A549 (cell line): ENCODE measurements at regions not wholly inside any gene's neighbourhood (a gene's known extent, or its start where the extent isn't known, plus 50 kb on each side); places are given as distances from the start of the nearest gene placed in this dataset.

ENCODE experiments used
- BHLHE40 ChIP-seq: IDR thresholded peaks from 2 replicates; pipeline ENCODE4 v1.6.1; 2012; ENCODE audit warnings: low read depth, low read length, inconsistent platforms
- CTCF ChIP-seq: fragments of >200 bp; sonication (Bioruptor Twin); formaldehyde crosslinking; IDR thresholded peaks from 3 replicates; pipeline ENCODE4 v1.5.1; 2016
- MAX ChIP-seq: IDR thresholded peaks from 2 replicates; pipeline ENCODE4 v1.6.1; 2012
- PHF8 ChIP-seq: fragments of 200-600 bp; sonication (generic); IDR thresholded peaks from 2 replicates; pipeline ENCODE4 v1.6.1; 2016; ENCODE audit warnings: low read depth, mild to moderate bottlenecking, antibody characterized with exemption, moderate library complexity, borderline replicate concordance
- REST ChIP-seq: fragments of 200-600 bp; sonication (generic); IDR thresholded peaks from 2 replicates; pipeline ENCODE4 v1.6.1; 2016; ENCODE audit warnings: antibody characterized with exemption, mild to moderate bottlenecking, moderate library complexity
- RFX5 ChIP-seq: fragments of 450-650 bp; IDR thresholded peaks from 2 replicates; pipeline ENCODE4 v1.7.1; 2014; ENCODE audit warnings: antibody characterized with exemption, mild to moderate bottlenecking, moderate library complexity

GRCh38 chr5:165920655-165921054 lies 2370.8 kb upstream of the WWC1 start:
- TF ChIP-seq BHLHE40, result no peak
- no peak for TF ChIP-seq CTCF
- no peak for TF ChIP-seq MAX
- TF ChIP-seq RFX5, result no peak
- no peak for TF ChIP-seq REST
- no peak for TF ChIP-seq PHF8
